DND-41 (cell line): ENCODE measurements at regions not wholly inside any gene's neighbourhood (a gene's known extent, or its start where the extent isn't known, plus 50 kb on each side); places are given as distances from the start of the nearest gene placed in this dataset.

Source experiments
- ATAC-seq: fragments of 200-7000 bp; cut with Tn5 transposase; 3 replicates; pipeline ENCODE4 v1.9.1; 2021; ENCODE audit warnings: low read depth; ENCODE audit not compliant: insufficient read depth
- DNase-seq: peaks from one replicate; pipeline ENCODE4 v3.0.0-alpha.2; 2020
- H2AFZ ChIP-seq: 2 replicates; pipeline ENCODE4 v1.6.0; 2012; ENCODE audit warnings: low read depth, low read length
- H3K27ac ChIP-seq: 2 replicates; pipeline ENCODE4 v1.5.1; 2012; ENCODE audit warnings: low read length, inconsistent platforms
- H3K27me3 ChIP-seq: fragments of 200-600 bp; sonication (generic); 2 replicates; pipeline ENCODE4 v1.6.0; 2012; ENCODE audit warnings: low read length, mild to moderate bottlenecking, inconsistent platforms; ENCODE audit not compliant: insufficient read depth, poor library complexity
- H3K36me3 ChIP-seq: 2 replicates; pipeline ENCODE4 v1.5.1; 2012; ENCODE audit warnings: low read length, inconsistent platforms; ENCODE audit not compliant: insufficient read depth
- H3K4me1 ChIP-seq: 2 replicates; pipeline ENCODE4 v1.5.1; 2012; ENCODE audit warnings: mild to moderate bottlenecking, low read length; ENCODE audit not compliant: insufficient read depth
- H3K4me2 ChIP-seq: 2 replicates; pipeline ENCODE4 v1.6.0; 2012; ENCODE audit warnings: mild to moderate bottlenecking, moderate library complexity, low read length, inconsistent platforms; ENCODE audit not compliant: insufficient read depth
- H3K4me3 ChIP-seq, 2 experiments: fragments of 200-600 bp in 1 of 2; shearing (Covaris generic) in 1 of 2; 2 replicates each; pipeline ENCODE4 v1.5.1; 2012 to 2016; ENCODE audit warnings: inconsistent platforms in 2 of 2, low read length in 2 of 2, mild to moderate bottlenecking in 2 of 2, low read depth in 1 of 2, moderate library complexity in 1 of 2
- H3K79me2 ChIP-seq: 2 replicates; pipeline ENCODE4 v1.6.0; 2012; ENCODE audit warnings: low read length, inconsistent platforms; ENCODE audit not compliant: insufficient read depth
- H3K9ac ChIP-seq: 2 replicates; pipeline ENCODE4 v1.6.0; 2012; ENCODE audit warnings: low read depth, mild to moderate bottlenecking, inconsistent platforms, low read length, moderate library complexity
- H3K9me3 ChIP-seq: 2 replicates; pipeline ENCODE4 v1.5.1; 2012; ENCODE audit warnings: low read length, moderate library complexity, mild to moderate bottlenecking, inconsistent platforms; ENCODE audit not compliant: insufficient read depth, severe bottlenecking
- H4K20me1 ChIP-seq: 2 replicates; pipeline ENCODE4 v1.6.0; 2012; ENCODE audit warnings: low read length; ENCODE audit not compliant: insufficient read depth
- CTCF ChIP-seq: IDR thresholded peaks from 2 replicates; pipeline ENCODE4 v1.5.1; 2012; ENCODE audit warnings: borderline replicate concordance, low read length, moderate library complexity, mild to moderate bottlenecking; ENCODE audit not compliant: poor library complexity, severe bottlenecking; ENCODE audit errors: extremely low read depth
- EZH2 ChIP-seq: IDR thresholded peaks from 3 replicates; pipeline ENCODE4 v1.6.1; 2012; ENCODE audit warnings: borderline replicate concordance, low read depth, mild to moderate bottlenecking, moderate library complexity, low read length, inconsistent platforms; ENCODE audit not compliant: severe bottlenecking

GRCh38 chr1:79285667-79286066 lies 279.1 kb upstream of the ADGRL4 start:
- Histone ChIP-seq H2AFZ (no peak overlapping the region), H3K27me3 (no peaks in the 10 kb centered on the region), H3K9me3 (no peaks in the 10 kb centered on the region), H3K4me2 (no peak overlapping the region), H3K4me3 (no peak overlapping the region), H3K4me1 (no peaks in the 10 kb centered on the region), H4K20me1 (no peaks in the 10 kb centered on the region), H3K79me2 (no peaks in the 10 kb centered on the region), H3K36me3 (no peaks in the 10 kb centered on the region), H3K27ac (no peak overlapping the region), H3K9ac (no peak overlapping the region)
- DNase-seq (no peak), ATAC-seq (no peak)
- TF ChIP-seq CTCF, result no peak
- TF ChIP-seq EZH2, result no peak

GRCh38 chr1:79283451-79283850 lies 276.9 kb upstream of the ADGRL4 start:
- no peak for DNase-seq
- TF ChIP-seq EZH2 (no peak), CTCF (no peak)
- Histone ChIP-seq H2AFZ (no peak overlapping the region), H3K4me2 (no peak overlapping the region), H4K20me1 (no peaks in the 10 kb centered on the region), H3K79me2 (no peaks in the 10 kb centered on the region), H3K27ac (no peak overlapping the region), H3K9me3 (no peaks in the 10 kb centered on the region), H3K4me1 (no peaks in the 10 kb centered on the region), H3K4me3 (no peak overlapping the region), H3K27me3 (no peaks in the 10 kb centered on the region), H3K9ac (no peak overlapping the region), H3K36me3 (no peaks in the 10 kb centered on the region)
- ATAC-seq, result no peak

- ATAC-seq (no peak), DNase-seq (no peak)
- no peak overlapping the region for H3K4me2 ChIP-seq
- TF ChIP-seq EZH2, result no peak
- no peak for TF ChIP-seq CTCF
- H3K27ac ChIP-seq, result no peak overlapping the region
- H2AFZ ChIP-seq, result no peak overlapping the region
- H4K20me1 ChIP-seq, result no peaks in the 10 kb centered on the region
- no peaks in the 10 kb centered on the region for H3K9me3 ChIP-seq
- no peaks in the 10 kb centered on the region for H3K4me1 ChIP-seq
- H3K9ac ChIP-seq, result no peak overlapping the region
- no peaks in the 10 kb centered on the region for H3K36me3 ChIP-seq
- H3K4me3 ChIP-seq, result no peak overlapping the region
- H3K79me2 ChIP-seq, result no peaks in the 10 kb centered on the region
- no peaks in the 10 kb centered on the region for H3K27me3 ChIP-seq
Measured at GRCh38 chr1:79281442-79281841, 274.9 kb upstream of the ADGRL4 start.

- H3K9ac ChIP-seq, result no peak overlapping the region
- TF ChIP-seq CTCF (no peak), EZH2 (no peak)
- ATAC-seq, result no peak
Measured at GRCh38 chr1:79271759-79272158, 265.2 kb upstream of the ADGRL4 start.

More at GRCh38 chr1:79271759-79272158, 265.2 kb upstream of the ADGRL4 start:
- no peaks in the 10 kb centered on the region for H3K36me3 ChIP-seq
- H3K4me3 ChIP-seq, result no peak overlapping the region
- no peaks in the 10 kb centered on the region for H3K79me2 ChIP-seq
- H3K9me3 ChIP-seq, result no peaks in the 10 kb centered on the region
- no peaks in the 10 kb centered on the region for H4K20me1 ChIP-seq
- no peak for DNase-seq
- no peaks in the 10 kb centered on the region for H3K4me1 ChIP-seq
- H2AFZ ChIP-seq, result no peak overlapping the region
- no peak overlapping the region for H3K4me2 ChIP-seq
- no peaks in the 10 kb centered on the region for H3K27me3 ChIP-seq
- H3K27ac ChIP-seq, result no peak overlapping the region
